ENCODE measurements at regions not wholly inside any gene's neighbourhood (a gene's known extent, or its start where the extent isn't known, plus 50 kb on each side); places are given as distances from the start of the nearest gene placed in this dataset.
"Not testable (repeated sequence)": the region's sequence is repeated elsewhere in the genome, so short reads cannot be mapped to it uniquely, and the experiment has no call there.

DNA sequence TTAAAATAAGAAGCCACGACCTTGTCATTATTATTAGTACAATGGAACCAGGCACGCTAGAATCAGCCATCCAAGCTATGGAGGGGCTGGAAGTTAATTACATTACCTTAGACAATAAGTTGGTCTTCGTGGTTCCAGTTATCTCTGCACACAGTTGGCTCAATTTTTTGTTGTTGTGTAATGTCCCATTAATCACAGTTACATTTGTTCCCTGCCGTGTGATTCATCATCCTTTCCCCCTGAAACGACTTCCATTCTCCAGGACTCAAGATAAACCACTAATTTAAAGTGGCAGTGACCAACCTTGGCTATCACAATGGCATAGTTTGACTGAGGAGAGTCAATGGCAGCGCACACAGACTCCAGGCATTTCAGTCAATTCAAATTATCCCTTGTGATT, 905.0 kb downstream of the RAB28 start:
- DNase-seq (ENCODE audit: low read depth), result no peak

DNA sequence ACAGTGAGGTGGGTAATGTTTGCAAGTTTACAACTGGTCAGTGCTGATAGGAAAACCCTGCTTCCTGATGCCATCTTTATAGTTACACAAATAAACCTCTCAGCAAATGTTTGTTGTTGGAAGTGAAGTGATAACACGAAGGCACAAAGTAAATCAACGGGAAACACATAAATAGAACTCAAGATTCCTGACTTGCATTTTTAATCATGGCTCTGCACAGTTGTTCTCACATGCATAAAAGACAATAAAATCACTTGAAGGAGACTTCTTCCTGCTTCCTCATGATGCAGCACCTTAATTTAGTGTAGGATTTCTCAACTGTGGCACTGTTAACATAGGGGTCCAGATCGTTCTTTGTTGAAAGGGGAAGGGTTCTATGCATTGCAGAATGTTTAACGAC, 907.7 kb downstream of the RAB28 start:
- DNase-seq (ENCODE audit: low read depth), result no peak

DNA sequence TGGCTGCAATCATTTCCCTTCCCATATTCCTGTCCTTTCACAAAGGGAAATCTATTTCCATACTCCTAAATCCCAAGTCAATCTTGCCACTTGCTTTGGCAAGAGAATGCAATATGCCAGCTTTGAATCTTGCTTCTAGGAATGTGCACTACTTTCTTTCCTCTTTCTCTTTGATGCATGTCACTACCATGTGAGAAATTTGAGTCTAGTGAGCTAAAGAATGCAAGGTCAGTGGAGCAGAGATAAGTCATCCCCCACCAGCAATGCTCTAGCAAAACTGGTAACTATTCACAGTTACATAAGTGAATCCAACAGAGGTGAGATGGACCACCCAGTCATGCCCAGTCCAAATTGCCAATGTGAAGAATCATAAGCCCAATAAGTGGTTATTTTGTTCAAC, 910.4 kb downstream of the RAB28 start:
- no peak for DNase-seq (ENCODE audit: low read depth)

DNA sequence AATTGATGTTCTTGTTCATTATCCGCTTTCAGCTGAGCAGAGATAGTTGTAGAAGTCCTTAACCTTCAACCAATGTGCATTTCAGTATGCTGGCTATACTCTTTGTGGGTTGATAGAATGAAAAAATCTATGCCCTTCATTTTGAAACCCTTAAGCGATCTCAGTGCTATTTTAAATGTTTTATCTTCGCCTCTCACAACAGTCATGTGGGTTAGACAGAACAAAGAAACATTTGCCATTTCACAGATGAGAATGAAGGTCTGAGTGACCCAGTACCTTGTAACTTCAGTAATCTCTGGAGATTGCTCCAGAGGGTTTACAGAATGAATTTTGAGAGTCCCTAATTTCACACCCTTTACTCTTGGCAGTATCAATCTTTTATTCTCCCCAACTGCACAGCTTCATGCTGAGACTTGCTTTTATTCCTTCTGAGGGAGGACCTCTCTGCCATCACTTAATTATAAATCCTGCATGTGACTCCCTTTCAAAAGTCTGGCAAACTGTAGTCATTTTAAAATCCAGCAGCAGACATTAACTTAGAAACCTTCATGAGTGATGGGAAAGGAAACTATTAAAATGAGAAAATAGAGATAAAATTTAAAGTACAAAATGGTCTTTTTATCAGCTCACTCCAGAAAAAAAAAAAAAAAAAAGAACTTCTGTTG, 921.5 kb downstream of the RAB28 start:
- no peak for DNase-seq (ENCODE audit: low read depth)

DNA sequence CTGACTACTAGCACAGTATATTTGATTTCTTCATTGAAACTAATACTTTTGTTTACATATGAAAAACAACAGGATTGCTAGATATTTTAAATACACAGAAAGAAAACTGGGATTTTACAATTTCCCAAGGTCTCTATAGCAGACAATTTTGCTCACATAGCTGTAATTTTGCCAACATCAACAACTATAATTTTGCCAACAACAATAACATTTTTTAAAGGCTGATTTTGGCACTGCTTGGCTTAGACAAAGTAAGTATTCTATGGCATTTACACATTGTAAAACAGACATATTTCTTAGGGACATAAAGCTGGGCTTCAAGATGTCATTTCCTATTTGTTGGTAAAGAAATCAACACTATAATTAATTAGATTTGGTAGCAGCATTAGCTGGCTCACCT, 922.1 kb downstream of the RAB28 start:
- no peak for DNase-seq (ENCODE audit: low read depth)

DNA sequence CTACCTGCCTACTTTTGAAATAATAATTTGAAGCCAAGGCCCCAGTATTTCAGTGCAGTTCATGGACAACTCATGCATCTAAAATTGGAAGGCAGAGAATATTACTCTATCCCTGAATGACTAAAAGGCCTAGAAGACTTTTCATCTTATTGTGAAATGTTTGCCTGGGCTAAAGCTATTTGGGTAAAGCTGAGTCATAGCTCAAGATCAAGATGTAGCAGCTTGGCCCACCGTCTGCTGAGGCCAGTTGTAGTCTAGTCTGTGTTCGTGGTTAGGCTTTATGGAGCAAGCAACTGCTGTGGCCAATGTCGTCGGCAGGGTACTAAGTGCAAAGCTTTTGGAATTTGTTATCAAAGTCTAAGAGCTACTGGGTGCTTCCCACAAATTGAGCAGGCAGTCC, 929.1 kb downstream of the RAB28 start:
- no peak for DNase-seq (ENCODE audit: low read depth)

DNA sequence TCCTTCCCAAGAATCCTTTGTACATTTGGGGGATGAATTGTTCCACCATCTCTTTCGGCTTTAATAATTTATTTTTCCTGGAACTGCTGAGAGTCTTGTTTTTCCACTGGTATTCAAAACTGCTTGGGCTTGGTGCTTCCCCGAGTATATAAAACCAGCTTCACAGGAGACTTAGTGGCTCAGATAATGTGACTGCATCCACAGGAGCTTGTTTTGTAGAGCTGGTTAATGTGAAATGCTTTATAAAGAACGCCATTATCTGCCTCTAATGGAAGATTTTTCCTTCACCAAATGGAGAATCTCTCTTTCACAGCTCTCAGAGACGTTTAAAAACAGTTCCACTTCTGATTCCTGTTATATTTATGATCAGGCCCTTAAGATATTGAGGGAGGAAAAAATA, 935.5 kb downstream of the RAB28 start:
- no peak for DNase-seq (ENCODE audit: low read depth)

DNA sequence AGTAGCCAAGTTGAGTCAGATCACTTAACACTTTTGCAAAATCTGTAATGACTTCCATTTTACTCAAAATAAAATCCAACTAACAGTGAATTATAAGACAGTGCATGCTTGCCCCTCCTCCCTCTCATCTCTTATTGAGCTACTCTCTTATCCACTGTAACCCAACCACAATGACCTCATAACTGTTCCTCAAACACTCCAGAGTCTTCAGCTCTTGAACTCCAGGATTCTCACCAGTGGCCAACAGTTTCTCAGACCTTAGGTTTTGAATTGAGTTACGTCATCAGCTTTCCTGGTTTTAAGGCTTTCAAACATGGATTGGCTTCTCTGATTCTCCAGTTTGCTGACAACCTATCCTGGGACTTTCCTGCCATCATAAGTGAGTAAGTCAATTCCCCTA, 938.3 kb downstream of the RAB28 start:
- no peak for DNase-seq (ENCODE audit: low read depth)

DNA sequence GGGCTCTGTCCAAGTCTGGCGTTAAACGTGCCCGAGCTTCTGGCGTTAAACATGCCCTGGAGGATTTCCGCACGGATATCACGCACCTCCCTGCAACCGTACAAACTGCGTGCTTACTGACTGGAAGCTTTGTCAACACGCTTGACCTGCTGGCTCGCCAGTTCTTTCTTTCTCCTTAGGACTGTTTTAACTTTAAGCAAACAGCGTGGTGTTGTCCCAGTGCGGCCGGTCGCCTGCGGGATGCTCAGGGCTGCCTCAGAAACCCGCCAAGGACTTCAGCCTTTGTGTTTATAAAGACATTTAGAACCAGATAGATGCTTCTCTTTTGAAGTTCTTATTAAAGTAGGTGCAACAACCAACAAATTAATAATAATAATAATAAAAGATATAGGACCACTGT, 946.0 kb downstream of the RAB28 start:
- no peak for DNase-seq (ENCODE audit: low read depth)

DNA sequence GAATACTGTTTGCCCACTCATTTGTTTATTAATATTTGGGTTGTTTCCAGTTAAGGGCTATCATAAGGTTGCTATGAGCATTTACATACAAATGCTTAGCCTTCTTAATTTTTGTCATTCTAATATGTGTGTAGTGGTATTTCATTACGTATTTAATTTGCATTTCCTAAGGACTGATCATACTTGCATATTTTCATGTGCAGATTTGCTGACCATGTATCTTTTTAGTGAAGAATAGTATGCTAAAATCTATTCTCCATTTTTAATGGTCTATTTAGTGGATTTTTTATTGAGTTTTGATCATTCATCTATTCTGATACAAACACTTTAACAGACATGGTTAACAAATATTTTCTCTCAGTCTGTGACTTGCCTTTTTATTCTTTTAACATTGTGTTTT, 949.5 kb downstream of the RAB28 start:
- DNase-seq (ENCODE audit: low read depth), result no peak

DNA sequence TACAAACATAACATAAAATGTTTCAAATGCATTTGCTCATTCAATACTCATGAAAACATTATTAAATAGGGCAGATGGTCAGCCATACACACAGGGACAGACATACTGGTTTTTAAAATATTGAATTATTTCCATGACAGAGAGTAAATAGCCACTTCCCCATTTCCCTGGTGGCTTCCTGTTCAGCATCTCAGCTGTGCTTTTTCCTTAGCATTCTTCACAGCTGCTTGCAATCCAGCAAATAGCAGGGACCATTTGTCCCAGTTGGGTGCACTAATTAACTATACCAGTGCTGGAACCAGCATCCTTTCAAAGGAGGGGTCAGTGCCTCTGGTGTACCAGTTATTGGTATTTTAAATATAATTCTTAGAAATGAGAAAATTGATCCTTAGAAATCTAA, 964.7 kb downstream of the RAB28 start:
- DNase-seq (ENCODE audit: low read depth), result no peak

DNA sequence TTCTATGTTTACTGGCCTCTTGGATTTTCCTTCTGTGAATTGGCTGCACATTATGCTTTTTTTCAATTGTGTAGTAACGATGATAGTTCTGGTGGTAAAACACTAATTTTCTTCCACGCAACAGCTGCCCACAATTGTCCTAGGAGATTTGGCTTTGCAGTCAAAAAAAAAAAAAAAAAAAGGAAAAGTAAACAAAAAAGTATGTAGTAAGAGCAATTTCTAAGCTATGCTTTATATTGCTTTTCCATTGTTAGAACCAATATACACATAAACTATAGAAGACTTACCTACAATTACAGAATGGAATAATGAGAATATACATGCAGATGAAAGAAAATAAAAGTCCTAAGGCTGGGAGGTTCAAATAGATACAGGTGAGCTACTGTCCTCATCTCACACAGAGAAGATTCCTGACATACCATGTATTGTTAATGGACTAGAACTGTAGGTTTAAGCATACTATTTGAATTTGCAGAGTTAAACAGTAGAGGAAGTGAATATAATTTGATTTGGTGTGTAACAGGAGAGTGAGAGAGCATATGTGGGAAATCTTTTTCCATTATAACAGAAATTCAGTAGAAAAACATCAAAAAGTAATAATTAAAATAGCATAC, 976.2 kb downstream of the RAB28 start:
- no peak for DNase-seq (ENCODE audit: low read depth)

DNA sequence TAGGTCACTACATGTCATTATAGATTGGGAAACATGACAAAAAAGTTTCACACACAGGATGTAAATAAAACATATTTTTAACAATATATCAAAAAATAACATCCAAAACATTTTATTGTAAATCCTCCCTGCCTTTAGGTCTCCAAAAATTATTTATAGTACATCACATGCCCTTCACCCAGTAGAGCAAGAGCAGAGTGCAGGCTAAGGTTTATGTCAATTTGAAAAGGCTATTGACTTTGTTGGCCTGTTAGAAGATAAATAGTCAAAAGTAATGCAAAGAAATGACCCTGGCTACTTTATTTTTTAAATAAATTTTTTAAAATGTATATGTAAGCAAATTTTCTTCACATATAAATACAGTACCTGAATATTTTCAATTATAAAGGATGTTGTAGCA, 983.7 kb downstream of the RAB28 start:
- no peak for DNase-seq (ENCODE audit: low read depth)

DNA sequence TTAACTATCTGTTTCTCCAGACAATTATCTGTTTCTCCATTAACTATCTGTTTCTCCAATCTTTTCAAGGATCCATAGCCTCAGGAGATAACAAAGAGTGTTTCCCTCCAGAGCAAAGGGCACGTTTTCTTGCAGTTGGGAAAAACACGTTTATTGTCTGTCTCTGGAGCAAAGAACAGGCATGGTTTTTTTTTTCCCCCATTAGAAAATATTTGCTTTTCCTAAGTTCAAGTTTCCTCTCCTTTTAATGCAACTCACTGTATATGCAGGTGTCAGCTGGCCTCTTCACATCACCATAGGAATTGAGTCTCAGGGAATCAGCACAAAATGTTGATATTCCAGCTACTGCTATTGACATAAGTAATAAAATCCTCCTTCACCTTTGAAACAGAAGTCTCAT, 984.4 kb downstream of the RAB28 start:
- no peak for DNase-seq (ENCODE audit: low read depth)

DNA sequence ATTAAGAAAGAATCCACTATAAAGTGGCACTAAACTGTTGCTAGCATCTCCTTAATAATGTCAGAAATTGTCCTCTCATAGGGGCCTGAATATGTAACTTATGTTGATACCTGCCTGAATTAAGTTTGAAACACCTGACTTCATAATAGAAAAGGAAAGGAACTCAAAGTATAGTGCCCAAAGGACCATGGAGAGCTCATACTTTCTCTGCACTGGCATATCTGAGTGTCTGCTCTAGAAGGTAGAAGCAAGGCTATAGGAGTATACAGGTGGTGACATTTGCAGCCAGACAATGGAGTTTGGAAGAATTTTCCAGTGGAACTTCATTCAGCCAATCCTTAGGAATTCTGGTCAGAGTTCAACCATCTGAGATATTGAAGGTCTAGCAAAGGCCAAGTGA, 988.9 kb downstream of the RAB28 start:
- DNase-seq (ENCODE audit: low read depth), result no peak

DNA sequence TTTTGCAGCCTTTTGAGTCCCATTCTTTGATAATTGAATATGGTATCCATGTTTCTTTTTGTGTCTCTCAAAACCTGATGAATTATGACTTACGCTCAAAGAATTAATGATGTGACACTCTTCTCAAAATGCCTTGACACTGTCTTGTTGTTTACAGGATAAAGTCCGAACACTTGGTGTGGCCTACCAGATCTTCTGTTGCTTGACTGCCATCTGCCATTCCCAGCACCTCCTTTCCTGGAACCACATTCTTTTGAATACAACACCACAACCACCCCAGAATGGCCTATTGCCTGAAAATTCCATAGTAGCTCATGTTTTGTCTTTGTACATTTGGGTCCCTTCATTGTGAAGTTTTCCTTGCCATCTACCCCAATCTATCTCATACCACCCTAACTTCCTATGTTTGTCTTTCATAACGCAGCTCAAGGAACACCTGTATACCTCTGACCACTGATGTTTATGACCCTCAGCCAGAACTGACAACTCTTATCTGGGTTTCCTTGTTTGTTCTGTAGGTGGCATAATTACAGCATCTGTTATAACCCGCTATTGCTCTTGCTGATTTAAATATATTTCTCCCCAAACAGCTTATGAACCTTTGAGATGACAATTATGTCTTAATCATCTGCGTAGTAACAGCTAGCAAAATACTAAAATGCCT, 991.3 kb downstream of the RAB28 start:
- DNase-seq (ENCODE audit: low read depth), result no peak

DNA sequence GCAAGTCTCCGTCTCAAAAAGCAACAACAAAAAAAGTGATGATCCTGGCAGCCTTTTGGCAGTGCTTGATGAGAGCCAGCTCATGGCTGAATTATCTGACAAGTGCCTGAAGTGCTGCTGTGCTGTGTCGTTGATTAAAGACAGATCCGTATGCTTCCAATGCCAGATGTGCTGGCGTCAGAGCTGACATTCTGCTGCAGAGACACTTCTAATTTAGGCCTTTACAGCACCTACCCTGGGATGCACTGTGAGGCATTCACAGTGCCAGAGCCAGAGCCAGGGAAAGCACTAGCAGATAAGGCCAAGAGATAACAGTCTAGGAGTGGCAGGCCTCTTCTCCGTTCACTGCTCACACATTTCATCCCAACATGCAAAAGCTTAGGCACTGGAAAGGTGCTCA, 995.5 kb downstream of the RAB28 start:
- no peak for DNase-seq (ENCODE audit: low read depth)

DNA sequence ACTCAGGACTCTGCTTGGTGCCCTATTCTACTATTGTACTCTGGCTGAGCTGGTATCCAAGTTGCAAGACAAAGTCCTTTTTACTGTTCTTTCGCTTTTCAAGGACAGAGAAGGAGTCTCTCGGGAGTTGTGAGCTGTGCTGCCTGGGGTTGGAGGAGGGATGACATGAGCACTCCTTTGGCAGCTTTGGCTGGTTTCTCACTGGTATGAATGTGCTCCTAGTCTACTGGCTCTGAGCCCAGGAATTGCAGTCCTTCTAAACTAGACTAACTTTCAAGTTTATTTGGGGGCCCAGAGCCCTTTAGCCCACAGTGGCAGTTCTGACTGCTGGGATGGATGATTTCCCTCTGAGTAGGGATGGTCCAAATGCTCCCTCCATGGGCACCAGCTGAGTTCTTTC, 997.1 kb downstream of the RAB28 start:
- DNase-seq (ENCODE audit: low read depth), result no peak

DNA sequence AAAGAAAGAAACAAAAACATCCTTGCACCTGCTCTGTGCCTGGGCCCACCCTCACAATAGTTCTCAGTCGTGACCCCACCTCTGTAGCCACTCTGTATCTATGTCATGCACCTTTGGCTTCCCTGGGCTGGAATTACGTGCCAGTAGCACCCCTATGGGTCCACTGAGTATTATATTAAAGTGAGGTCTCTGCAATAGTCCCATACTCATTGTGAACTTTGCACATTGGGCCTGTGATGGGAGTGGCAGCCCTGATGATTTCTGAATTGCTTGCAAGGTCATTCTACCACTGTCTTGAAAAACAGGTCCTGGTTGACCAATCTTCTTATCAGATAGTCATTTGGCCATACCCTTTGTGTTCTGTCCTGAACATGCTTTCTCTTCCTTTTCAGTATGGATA, 1012.1 kb downstream of the RAB28 start:
- no peak for DNase-seq (ENCODE audit: low read depth)

DNA sequence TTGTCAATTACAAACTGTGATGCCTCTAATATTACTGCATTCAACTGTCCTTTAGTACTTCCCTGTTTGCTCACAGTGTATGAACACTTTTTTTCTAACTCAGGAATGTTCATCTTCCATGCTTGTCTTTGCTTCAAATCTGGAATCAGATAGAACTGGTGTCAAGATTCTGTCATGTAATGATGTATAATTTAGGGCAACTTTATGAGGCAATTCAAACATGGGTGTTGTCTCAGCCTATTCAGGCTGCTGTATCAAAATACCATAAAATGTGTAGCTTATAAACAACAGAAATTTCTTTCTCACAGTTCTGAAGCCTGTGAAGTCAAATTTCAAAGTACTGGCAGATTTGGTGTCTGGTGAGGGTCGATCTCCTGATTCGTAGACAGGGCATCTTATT, 1012.9 kb downstream of the RAB28 start:
- DNase-seq (ENCODE audit: low read depth), result no peak

DNA sequence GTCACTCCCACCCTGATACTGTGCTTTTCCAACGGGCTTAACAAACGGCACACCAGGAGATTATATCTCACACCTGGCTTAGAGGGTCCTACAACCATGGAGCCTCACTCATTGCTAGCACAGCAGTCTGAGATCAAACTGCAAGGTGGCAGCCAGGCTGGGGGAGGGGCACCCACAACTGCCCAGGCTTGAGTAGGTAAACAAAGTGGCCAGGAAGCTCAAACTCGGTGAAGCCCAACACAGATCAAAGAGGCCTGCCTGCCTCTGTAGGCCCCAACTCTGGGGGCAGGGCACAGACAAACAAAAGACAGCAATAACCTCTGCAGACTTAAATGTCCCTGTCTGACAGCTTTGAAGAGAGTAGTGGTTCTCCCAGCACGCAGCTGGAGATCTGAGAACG, 1022.6 kb downstream of the RAB28 start:
- DNase-seq (ENCODE audit: low read depth), result not testable (repeated sequence)

DNA sequence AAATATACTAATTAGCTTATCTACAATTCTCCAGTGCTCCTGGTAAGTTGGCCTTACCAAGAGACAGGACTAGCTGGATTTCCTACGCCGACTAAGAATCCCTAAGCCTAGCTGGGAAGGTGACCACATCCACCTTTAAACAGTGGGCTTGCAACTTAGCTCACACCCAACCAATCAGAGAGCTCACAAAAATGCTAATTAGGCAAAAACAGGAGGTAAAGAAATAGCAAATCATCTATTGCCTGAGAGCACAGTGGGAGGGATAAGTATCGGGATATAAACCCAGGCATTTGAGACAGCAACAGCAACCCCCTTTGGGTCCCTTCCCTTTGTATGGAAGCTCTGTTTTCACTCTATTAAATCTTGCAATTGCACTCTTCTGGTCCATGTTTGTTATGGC, 1025.0 kb downstream of the RAB28 start:
- DNase-seq (ENCODE audit: low read depth), result no peak

DNA sequence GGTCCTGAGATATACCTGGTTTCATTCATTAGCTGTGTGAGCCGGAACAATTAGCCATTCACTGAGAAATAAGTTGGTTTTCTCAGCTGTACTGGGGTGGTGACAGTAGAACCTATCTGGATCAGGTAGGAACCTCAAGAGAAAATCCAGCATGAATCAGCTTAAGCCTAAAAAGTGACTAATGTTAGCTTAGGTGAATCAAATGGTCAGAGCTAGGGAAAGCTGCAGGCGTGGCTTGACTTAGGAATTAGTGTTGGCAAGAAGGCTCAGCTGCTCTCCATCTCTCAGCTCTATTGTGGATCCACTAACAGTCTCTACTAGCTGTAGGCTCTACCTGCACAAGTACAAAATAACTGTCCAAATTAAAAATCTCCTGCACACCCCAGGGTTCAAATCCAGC, 1025.5 kb downstream of the RAB28 start:
- DNase-seq (ENCODE audit: low read depth), result no peak

DNA sequence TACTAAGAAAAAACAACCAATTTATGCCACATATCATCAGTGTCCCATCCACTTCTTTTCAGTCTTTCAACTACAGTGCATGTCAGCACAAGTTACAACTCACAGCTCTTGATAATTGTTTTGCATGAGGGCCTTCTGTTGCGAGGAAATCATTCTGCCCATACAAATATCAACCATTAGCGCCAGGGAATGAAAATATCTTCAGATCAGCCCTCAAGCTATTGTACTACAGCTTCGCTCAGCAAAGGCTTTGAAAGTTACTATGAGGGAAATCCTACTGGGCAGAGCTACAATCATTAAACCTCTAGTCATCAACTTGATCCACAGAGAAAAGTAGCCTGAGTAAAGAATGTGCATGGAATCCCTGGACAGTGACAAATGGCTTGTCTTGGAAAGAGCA, 1023.6 kb upstream of the HS3ST1 start:
- DNase-seq (ENCODE audit: low read depth), result no peak
